Keratinocyte (primary cell): ENCODE measurements at regions not wholly inside any gene's neighbourhood (a gene's known extent, or its start where the extent isn't known, plus 50 kb on each side); places are given as distances from the start of the nearest gene placed in this dataset.

Experiments used
- DNase-seq: peaks from one replicate; pipeline ENCODE4 v3.0.0-alpha.2; 2011; ENCODE audit warnings: low read depth, missing footprints, low spot score
- FAIRE-seq: peaks from 2 replicates; lab custom pipeline; 2011; peaks lifted over from hg19 to GRCh38; lab: Jason Lieb, UNC
- H2AFZ ChIP-seq: 2 replicates; pipeline ENCODE4 v1.6.0; 2012; ENCODE audit warnings: low read length, control low read depth, inconsistent platforms; ENCODE audit not compliant: control insufficient read depth
- H3K27ac ChIP-seq: 2 replicates; pipeline ENCODE4 v1.5.1; 2011; ENCODE audit warnings: low read length; ENCODE audit not compliant: control insufficient read depth, insufficient read depth
- H3K27me3 ChIP-seq: 3 replicates; pipeline ENCODE4 v1.6.0; 2011; ENCODE audit warnings: low read length; ENCODE audit not compliant: control insufficient read depth, insufficient read depth; ENCODE audit errors: extremely low read depth
- H3K36me3 ChIP-seq, 2 experiments: 2 replicates in 1 of 2; 3 replicates in 1 of 2; pipeline ENCODE4 v1.5.1; 2011; ENCODE audit warnings: low read length in 2 of 2, mild to moderate bottlenecking in 1 of 2; ENCODE audit not compliant: control insufficient read depth in 2 of 2, insufficient read depth in 2 of 2; ENCODE audit errors: extremely low read depth in 1 of 2
- H3K4me1 ChIP-seq: 3 replicates; pipeline ENCODE4 v1.5.1; 2011; ENCODE audit warnings: low read length; ENCODE audit not compliant: control insufficient read depth, insufficient read depth; ENCODE audit errors: extremely low read depth
- H3K4me2 ChIP-seq: 3 replicates; pipeline ENCODE4 v1.6.0; 2011; ENCODE audit warnings: low read depth, low read length; ENCODE audit not compliant: control insufficient read depth, insufficient read depth; ENCODE audit errors: extremely low read depth
- H3K4me3 ChIP-seq, 3 experiments: fragments of 200-600 bp in 1 of 3; sonication (generic) in 1 of 3; 2 replicates in 2 of 3; 3 replicates in 1 of 3; pipeline ENCODE4 v1.5.1; 2011 to 2016; ENCODE audit warnings: low read length in 3 of 3, mild to moderate bottlenecking in 3 of 3, control low read depth in 2 of 3, inconsistent platforms in 1 of 3, low read depth in 1 of 3, mixed read lengths in 1 of 3, mixed run types in 1 of 3, moderate library complexity in 1 of 3; ENCODE audit not compliant: control insufficient read depth in 2 of 3, insufficient read depth in 2 of 3; ENCODE audit errors: extremely low read depth in 1 of 3
- H3K79me2 ChIP-seq: 2 replicates; pipeline ENCODE4 v1.6.0; 2012; ENCODE audit warnings: low read length; ENCODE audit not compliant: control insufficient read depth, insufficient read depth
- H3K9ac ChIP-seq: 3 replicates; pipeline ENCODE4 v1.6.0; 2011; ENCODE audit warnings: low read length; ENCODE audit not compliant: control insufficient read depth, insufficient read depth; ENCODE audit errors: extremely low read depth
- H3K9me1 ChIP-seq: 3 replicates; pipeline ENCODE4 v1.6.0; 2011; ENCODE audit warnings: low read length; ENCODE audit not compliant: control insufficient read depth, insufficient read depth; ENCODE audit errors: extremely low read depth
- H3K9me3 ChIP-seq: 2 replicates; pipeline ENCODE4 v1.5.1; 2012; ENCODE audit warnings: low read depth, low read length; ENCODE audit not compliant: control insufficient read depth
- H4K20me1 ChIP-seq: 3 replicates; pipeline ENCODE4 v1.6.0; 2011; ENCODE audit warnings: low read length; ENCODE audit not compliant: control insufficient read depth, insufficient read depth; ENCODE audit errors: extremely low read depth
- CTCF ChIP-seq, 3 experiments: IDR thresholded peaks in 1 of 3; conservative IDR thresholded peaks in 1 of 3; optimal IDR thresholded peaks in 1 of 3; 2 replicates in 2 of 3; 3 replicates in 1 of 3; pipeline versions ENCODE3 to v1.5.1; 2011; ENCODE audit warnings: low read length in 3 of 3, mild to moderate bottlenecking in 3 of 3, moderate library complexity in 2 of 3, control low read depth in 1 of 3, inconsistent platforms in 1 of 3; ENCODE audit not compliant: insufficient read depth in 2 of 3; ENCODE audit errors: extremely low read depth in 1 of 3
- EZH2 ChIP-seq: IDR thresholded peaks from one replicate; pipeline ENCODE4 v1.6.1; 2012; ENCODE audit warnings: inconsistent platforms, mild to moderate bottlenecking, low read length, moderate library complexity
- dilution Hi-C: fragments of 300-500 bp; cut with MboI; formaldehyde crosslinking; loops from one replicate; pipeline ENCODE4 v1.7.0; 2020; ENCODE audit warnings: low sequenced_read_pairs; ENCODE audit not compliant: extremely low pct_ligation_motif_present

- DNase-seq (no peak), FAIRE-seq (no peak)
- H3K4me1 ChIP-seq: no peaks in the 10 kb centered on the region
- TF ChIP-seq EZH2 (no peak), CTCF (optimal IDR thresholded peaks at IDR 0.05 in 1 of 3, IDR thresholded peaks at IDR 0.05 in 1 of 3, conservative IDR thresholded peaks at IDR 0.05 in 1 of 3; ENCODE audit: extremely low read depth in 1 of 3, insufficient read depth in 2 of 3, low read length in 3 of 3) (no peak)
- no peaks in the 10 kb centered on the region for H4K20me1 ChIP-seq
- no peak overlapping the region for H3K9ac ChIP-seq
- no peaks in the 10 kb centered on the region for H3K9me1 ChIP-seq
- no peak overlapping the region for H3K4me3 ChIP-seq
- H3K9me3 ChIP-seq: no peaks in the 10 kb centered on the region
- no peak overlapping the region for H2AFZ ChIP-seq
- H3K27ac ChIP-seq: no peak overlapping the region
- no peaks in the 10 kb centered on the region for H3K27me3 ChIP-seq
- no peaks in the 10 kb centered on the region for H3K79me2 ChIP-seq
- H3K4me2 ChIP-seq: no peak overlapping the region
- dilution Hi-C loops: no loop called here
- no peaks in the 10 kb centered on the region for H3K36me3 ChIP-seq
These were observed 139.3 kb upstream of the NR4A3 start for GRCh38 chr9:99682378-99682777.

- FAIRE-seq (no peak), DNase-seq (no peak)
- no peaks in the 10 kb centered on the region for H3K9me3 ChIP-seq
- TF ChIP-seq CTCF (optimal IDR thresholded peaks at IDR 0.05 in 1 of 3, IDR thresholded peaks at IDR 0.05 in 1 of 3, conservative IDR thresholded peaks at IDR 0.05 in 1 of 3; ENCODE audit: extremely low read depth in 1 of 3, insufficient read depth in 2 of 3, low read length in 3 of 3) (no peak), EZH2 (no peak)
- H3K9ac ChIP-seq: no peak overlapping the region
- H3K27ac ChIP-seq: no peak overlapping the region
- no peaks in the 10 kb centered on the region for H3K4me1 ChIP-seq
- H3K4me2 ChIP-seq: no peak overlapping the region
- no peaks in the 10 kb centered on the region for H4K20me1 ChIP-seq
- dilution Hi-C loops: no loop called here
- no peak overlapping the region for H3K4me3 ChIP-seq
- H3K79me2 ChIP-seq: no peaks in the 10 kb centered on the region
- H3K9me1 ChIP-seq: no peaks in the 10 kb centered on the region
- H2AFZ ChIP-seq: no peak overlapping the region
- H3K36me3 ChIP-seq: no peaks in the 10 kb centered on the region
- H3K27me3 ChIP-seq: no peaks in the 10 kb centered on the region
These were observed 138.8 kb upstream of the NR4A3 start for GRCh38 chr9:99682870-99683269.
